Stimulated activated CD4-positive, alpha-beta T cell treated with anti-CD3 and anti-CD28 coated beads, Interleukin-12 subunit alpha, Interleukin-12 subunit beta, amount 100 ng/mL, for 48 hours (primary cell): ENCODE measurements at regions not wholly inside any gene's neighbourhood (a gene's known extent, or its start where the extent isn't known, plus 50 kb on each side); places are given as distances from the start of the nearest gene placed in this dataset.

ENCODE experiments used
- DNase-seq, 3 donors: peaks; one replicate each; pipeline ENCODE4 v3.0.0-alpha.2; 2020; ENCODE audit warnings: low read depth in 2 of 3, low spot score in 1 of 3

GRCh38 chr9:7957803-7958202 lies 158.2 kb upstream of the DMAC1 start:
- no peak for DNase-seq

GRCh38 chr9:7947577-7947976 lies 148.0 kb upstream of the DMAC1 start:
- DNase-seq, result no peak

GRCh38 chr9:7946458-7946857 lies 146.9 kb upstream of the DMAC1 start:
- no peak for DNase-seq

GRCh38 chr9:7944572-7944971 lies 145.0 kb upstream of the DMAC1 start:
- no peak for DNase-seq

GRCh38 chr9:7937761-7938491 lies 138.3 kb upstream of the DMAC1 start:
- no peak for DNase-seq

GRCh38 chr9:7936996-7937395 lies 137.4 kb upstream of the DMAC1 start:
- no peak for DNase-seq

- DNase-seq, result no peak
These were observed 136.6 kb upstream of the DMAC1 start for GRCh38 chr9:7936163-7936562.

GRCh38 chr9:7935681-7936080 lies 136.1 kb upstream of the DMAC1 start:
- DNase-seq, result no peak

- DNase-seq, result no peak
These were observed 133.2 kb upstream of the DMAC1 start for GRCh38 chr9:7932767-7933166.

GRCh38 chr9:7930613-7931012 lies 131.0 kb upstream of the DMAC1 start:
- DNase-seq, result no peak

- DNase-seq, result no peak
These were observed 122.1 kb upstream of the DMAC1 start for GRCh38 chr9:7921545-7922197.

GRCh38 chr9:7912037-7912535 lies 112.5 kb upstream of the DMAC1 start:
- DNase-seq, result no peak

- DNase-seq, result no peak
These were observed 110.9 kb upstream of the DMAC1 start for GRCh38 chr9:7910426-7911020.

GRCh38 chr9:7909537-7909936 lies 110.0 kb upstream of the DMAC1 start:
- DNase-seq, result no peak

- no peak for DNase-seq
These were observed 108.2 kb upstream of the DMAC1 start for GRCh38 chr9:7907551-7908337.

GRCh38 chr9:7906783-7907550 lies 107.4 kb upstream of the DMAC1 start:
- no peak for DNase-seq

GRCh38 chr9:7901621-7902020 lies 102.0 kb upstream of the DMAC1 start:
- no peak for DNase-seq

- no peak for DNase-seq
These were observed 101.0 kb upstream of the DMAC1 start for GRCh38 chr9:7900541-7900940.

- no peak for DNase-seq
These were observed 100.2 kb upstream of the DMAC1 start for GRCh38 chr9:7899753-7900152.

GRCh38 chr9:7894231-7894630 lies 94.7 kb upstream of the DMAC1 start:
- DNase-seq, result no peak

GRCh38 chr9:7892975-7893374 lies 93.4 kb upstream of the DMAC1 start:
- no peak for DNase-seq
